ENCODE measurements at regions not wholly inside any gene's neighbourhood (a gene's known extent, or its start where the extent isn't known, plus 50 kb on each side); places are given as distances from the start of the nearest gene placed in this dataset.

- no peak for DNase-seq (ENCODE audit: low read depth)
Measured at GRCh38 chr12:107891967-107892366, 117.5 kb downstream of the ASCL4 start.

- DNase-seq (ENCODE audit: low read depth) = no peak
Measured at GRCh38 chr12:107894589-107894988, 120.1 kb downstream of the ASCL4 start.

- DNase-seq (ENCODE audit: low read depth) = no peak
Measured at GRCh38 chr12:107895966-107896365, 121.5 kb downstream of the ASCL4 start.

- DNase-seq (ENCODE audit: low read depth) = no peak
Measured at GRCh38 chr12:107900588-107900987, 126.1 kb downstream of the ASCL4 start.

GRCh38 chr12:107903341-107904061, 129.0 kb downstream of the ASCL4 start:
- no peak for DNase-seq (ENCODE audit: low read depth)

GRCh38 chr12:107906707-107907106, 132.2 kb downstream of the ASCL4 start:
- no peak for DNase-seq (ENCODE audit: low read depth)

GRCh38 chr12:107912421-107913004, 138.0 kb downstream of the ASCL4 start:
- no peak for DNase-seq (ENCODE audit: low read depth)

GRCh38 chr12:107914460-107914977, 140.0 kb downstream of the ASCL4 start:
- DNase-seq (ENCODE audit: low read depth) = no peak

GRCh38 chr12:107917912-107918800, 143.7 kb downstream of the ASCL4 start:
- DNase-seq (ENCODE audit: low read depth) = no peak

- no peak for DNase-seq (ENCODE audit: low read depth)
Measured at GRCh38 chr12:107921062-107921461, 146.6 kb downstream of the ASCL4 start.

- DNase-seq (ENCODE audit: low read depth) = no peak
Measured at GRCh38 chr12:107925125-107925524, 150.6 kb downstream of the ASCL4 start.

GRCh38 chr12:107929436-107929835, 154.9 kb downstream of the ASCL4 start:
- DNase-seq (ENCODE audit: low read depth) = no peak

GRCh38 chr12:107931761-107932160, 157.3 kb downstream of the ASCL4 start:
- DNase-seq (ENCODE audit: low read depth) = no peak

GRCh38 chr12:107938446-107938845, 163.9 kb downstream of the ASCL4 start:
- no peak for DNase-seq (ENCODE audit: low read depth)

GRCh38 chr12:107948391-107948945, 174.0 kb downstream of the ASCL4 start:
- DNase-seq (ENCODE audit: low read depth) = no peak

GRCh38 chr12:107951024-107951423, 176.5 kb downstream of the ASCL4 start:
- DNase-seq (ENCODE audit: low read depth) = no peak

- no peak for DNase-seq (ENCODE audit: low read depth)
Measured at GRCh38 chr12:107955966-107956643, 173.0 kb upstream of the WSCD2 start.

- no peak for DNase-seq (ENCODE audit: low read depth)
Measured at GRCh38 chr12:107957459-107957858, 171.6 kb upstream of the WSCD2 start.

GRCh38 chr12:107963635-107964034, 165.5 kb upstream of the WSCD2 start:
- no peak for DNase-seq (ENCODE audit: low read depth)

- DNase-seq (ENCODE audit: low read depth) = no peak
Measured at GRCh38 chr12:107967170-107967569, 161.9 kb upstream of the WSCD2 start.

- DNase-seq (ENCODE audit: low read depth) = no peak
Measured at GRCh38 chr12:107973950-107974349, 155.1 kb upstream of the WSCD2 start.

- no peak for DNase-seq (ENCODE audit: low read depth)
Measured at GRCh38 chr12:107976331-107976730, 152.8 kb upstream of the WSCD2 start.
